ENCODE measurements at regions not wholly inside any gene's neighbourhood (a gene's known extent, or its start where the extent isn't known, plus 50 kb on each side); places are given as distances from the start of the nearest gene placed in this dataset.

GRCh38 chr15:69813881-69814280 lies 283.8 kb downstream of the TLE3 start:
- TF ChIP-seq, protein P1, sequence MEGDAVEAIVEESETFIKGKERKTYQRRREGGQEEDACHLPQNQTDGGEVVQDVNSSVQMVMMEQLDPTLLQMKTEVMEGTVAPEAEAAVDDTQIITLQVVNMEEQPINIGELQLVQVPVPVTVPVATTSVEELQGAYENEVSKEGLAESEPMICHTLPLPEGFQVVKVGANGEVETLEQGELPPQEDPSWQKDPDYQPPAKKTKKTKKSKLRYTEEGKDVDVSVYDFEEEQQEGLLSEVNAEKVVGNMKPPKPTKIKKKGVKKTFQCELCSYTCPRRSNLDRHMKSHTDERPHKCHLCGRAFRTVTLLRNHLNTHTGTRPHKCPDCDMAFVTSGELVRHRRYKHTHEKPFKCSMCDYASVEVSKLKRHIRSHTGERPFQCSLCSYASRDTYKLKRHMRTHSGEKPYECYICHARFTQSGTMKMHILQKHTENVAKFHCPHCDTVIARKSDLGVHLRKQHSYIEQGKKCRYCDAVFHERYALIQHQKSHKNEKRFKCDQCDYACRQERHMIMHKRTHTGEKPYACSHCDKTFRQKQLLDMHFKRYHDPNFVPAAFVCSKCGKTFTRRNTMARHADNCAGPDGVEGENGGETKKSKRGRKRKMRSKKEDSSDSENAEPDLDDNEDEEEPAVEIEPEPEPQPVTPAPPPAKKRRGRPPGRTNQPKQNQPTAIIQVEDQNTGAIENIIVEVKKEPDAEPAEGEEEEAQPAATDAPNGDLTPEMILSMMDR (IDR thresholded peaks at IDR 0.05) = no peak
- no peaks in the 10 kb centered on the region for H3K36me3 ChIP-seq
- no peaks in the 10 kb centered on the region for H3K4me1 ChIP-seq
- H3K4me3 ChIP-seq = no peak overlapping the region
- H3K27ac ChIP-seq = no peak overlapping the region
- intact Hi-C loops (cut with DNase I; ENCODE audit: low total_unique reads) = no loop called here
- H3K9me3 ChIP-seq = no peaks in the 10 kb centered on the region
- peaks cover 0 to 7% of the 10 kb centered on the region in 2 donors for H3K27me3 ChIP-seq
- DNase-seq = no peak

DNA sequence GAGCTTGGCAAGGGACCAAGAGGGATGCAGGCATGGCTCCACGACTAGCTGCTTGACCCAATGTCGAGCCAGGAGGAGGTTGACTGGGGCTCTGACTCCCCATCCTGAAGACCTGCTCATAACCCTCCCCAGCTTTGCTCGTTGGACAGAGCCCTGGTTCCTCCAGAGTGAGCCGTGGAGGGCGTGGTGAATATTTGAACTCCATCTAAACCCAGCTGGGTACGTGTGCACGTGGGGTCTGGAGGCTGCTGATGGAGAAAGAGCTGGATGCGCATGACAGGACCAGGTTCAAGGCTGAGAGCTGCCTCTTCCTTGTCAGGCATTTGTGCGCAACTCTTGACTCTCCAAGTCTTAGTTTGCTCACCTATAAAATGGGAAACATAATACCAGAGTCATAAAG lies 282.8 kb downstream of the TLE3 start:
- Histone ChIP-seq H3K4me3 (no peak overlapping the region), H3K27me3 (peaks cover 0 to 7% of the 10 kb centered on the region in 2 donors), H3K9me3 (no peaks in the 10 kb centered on the region), H3K27ac (no peak overlapping the region), H3K4me1 (no peaks in the 10 kb centered on the region), H3K36me3 (no peaks in the 10 kb centered on the region)
- TF ChIP-seq, protein P1 (IDR thresholded peaks at IDR 0.05) = no peak
- no peak for DNase-seq
- intact Hi-C loops (cut with DNase I; ENCODE audit: low total_unique reads) = no loop called here

GRCh38 chr15:69815793-69816192 lies 281.9 kb downstream of the TLE3 start:
- Histone ChIP-seq H3K36me3 (no peaks in the 10 kb centered on the region), H3K9me3 (no peaks in the 10 kb centered on the region), H3K4me3 (no peak overlapping the region), H3K27me3 (peaks cover 0 to 7% of the 10 kb centered on the region in 2 donors), H3K4me1 (no peaks in the 10 kb centered on the region), H3K27ac (no peak overlapping the region)
- TF ChIP-seq, protein P1 (IDR thresholded peaks at IDR 0.05) = no peak
- DNase-seq = no peak
- intact Hi-C loops (cut with DNase I; ENCODE audit: low total_unique reads) = no loop called here

- no peak for DNase-seq
- Histone ChIP-seq H3K4me1 (no peaks in the 10 kb centered on the region), H3K9me3 (no peaks in the 10 kb centered on the region), H3K36me3 (no peaks in the 10 kb centered on the region), H3K27me3 (peaks cover 0 to 7% of the 10 kb centered on the region in 2 donors), H3K4me3 (no peak overlapping the region), H3K27ac (no peak overlapping the region)
- TF ChIP-seq, protein P1 (IDR thresholded peaks at IDR 0.05) = no peak
- intact Hi-C loops (cut with DNase I; ENCODE audit: low total_unique reads) = no loop called here
These were observed 281.2 kb downstream of the TLE3 start for GRCh38 chr15:69816522-69816921.

DNA sequence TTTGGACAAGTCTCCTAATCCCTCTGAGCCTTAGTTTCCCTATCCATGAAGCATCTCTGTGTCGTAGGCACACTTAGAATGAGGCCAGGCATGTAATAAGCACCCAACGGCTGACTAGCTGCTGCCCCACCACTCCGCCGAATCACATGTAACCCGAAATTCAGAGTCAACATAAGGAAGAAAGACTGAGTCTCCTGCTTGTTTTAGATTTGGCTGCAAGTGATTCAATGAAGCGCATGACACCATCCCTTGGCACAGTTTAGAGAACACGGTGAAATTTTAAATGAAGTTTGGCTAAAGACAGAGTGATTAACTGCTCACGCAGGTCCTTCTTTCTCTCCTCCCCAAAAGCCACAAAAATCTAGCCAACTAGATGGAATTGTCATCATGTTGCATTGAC lies 279.2 kb downstream of the TLE3 start:
- TF ChIP-seq, protein P1 (IDR thresholded peaks at IDR 0.05) = no peak
- peak in 1 of 2 donors; percentile 28 for DNase-seq
- peaks cover 0 to 7% of the 10 kb centered on the region in 2 donors for H3K27me3 ChIP-seq
- no peak overlapping the region for H3K4me3 ChIP-seq
- intact Hi-C loops (cut with DNase I; ENCODE audit: low total_unique reads) = no loop called here
- H3K36me3 ChIP-seq = no peaks in the 10 kb centered on the region
- no peaks in the 10 kb centered on the region for H3K9me3 ChIP-seq
- no peaks in the 10 kb centered on the region for H3K4me1 ChIP-seq
- no peak overlapping the region for H3K27ac ChIP-seq

- peaks cover 0 to 3% of the 10 kb centered on the region in 2 donors for H3K27me3 ChIP-seq
- no peak for DNase-seq
- TF ChIP-seq, protein P1 (IDR thresholded peaks at IDR 0.05) = no peak
- no peaks in the 10 kb centered on the region for H3K9me3 ChIP-seq
- intact Hi-C loops (cut with DNase I; ENCODE audit: low total_unique reads) = no loop called here
- no peaks in the 10 kb centered on the region for H3K4me1 ChIP-seq
- no peaks in the 10 kb centered on the region for H3K36me3 ChIP-seq
- H3K4me3 ChIP-seq = no peak overlapping the region
- H3K27ac ChIP-seq = no peak overlapping the region
These were observed 278.3 kb downstream of the TLE3 start for GRCh38 chr15:69819371-69819770.
